ENCODE measurements at regions not wholly inside any gene's neighbourhood (a gene's known extent, or its start where the extent isn't known, plus 50 kb on each side); places are given as distances from the start of the nearest gene placed in this dataset.

GRCh38 chr12:124225730-124226129 is 69.2 kb upstream of the RFLNA start:
- TF ChIP-seq CTCF (conservative IDR thresholded peaks at IDR 0.05), result no peak
- TF ChIP-seq ZFX (IDR thresholded peaks at IDR 0.05), result no peak
